ENCODE measurements at regions not wholly inside any gene's neighbourhood (a gene's known extent, or its start where the extent isn't known, plus 50 kb on each side); places are given as distances from the start of the nearest gene placed in this dataset.
A peak's percentile ranks its signal among the peaks of the same experiment; 100 is the strongest.
"Not testable (repeated sequence)": the region's sequence is repeated elsewhere in the genome, so short reads cannot be mapped to it uniquely, and the experiment has no call there.

DNA sequence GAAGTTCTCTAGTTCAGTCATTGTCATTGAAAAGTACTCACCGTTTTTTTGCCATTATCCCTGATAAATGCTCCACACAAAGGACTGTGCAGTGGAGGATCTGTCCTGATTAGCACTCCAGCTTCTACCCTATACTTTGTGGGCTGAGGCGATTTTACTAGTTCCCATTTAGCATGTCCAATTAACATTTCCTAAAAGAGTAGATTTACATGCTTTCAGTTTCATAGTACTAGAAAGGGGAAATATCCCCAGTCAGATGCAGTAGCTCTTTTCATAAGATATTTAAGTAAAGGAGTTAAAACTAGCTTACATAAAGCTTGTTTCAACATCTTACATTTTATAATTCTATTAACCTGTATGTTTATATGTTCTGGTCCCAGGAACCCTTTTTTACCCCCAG, 144.9 kb upstream of the APOOL start:
- DNase-seq (ENCODE audit: low spot score) = not testable (repeated sequence)

DNA sequence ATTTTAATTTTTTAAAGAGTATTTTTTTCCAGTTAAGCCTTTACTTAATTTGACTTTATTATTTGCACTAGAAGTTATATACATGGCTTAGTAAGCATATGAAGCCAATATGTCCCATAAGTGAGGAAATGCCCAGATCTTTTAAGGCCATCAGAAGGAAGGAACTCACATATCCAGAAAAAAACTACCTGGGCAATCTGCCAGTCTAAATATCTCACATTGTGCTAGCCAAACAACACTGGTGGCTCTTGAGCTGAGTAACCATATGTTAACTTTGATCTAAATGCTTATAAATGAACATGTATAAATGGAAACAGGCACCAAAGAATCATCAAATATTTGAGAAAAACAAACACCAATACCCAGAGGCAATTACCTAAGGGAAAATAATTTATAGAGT, 138.6 kb upstream of the APOOL start:
- peak; percentile 66 for DNase-seq (ENCODE audit: low spot score)

GRCh38 chrX:84870281-84870680, 133.4 kb upstream of the APOOL start:
- DNase-seq (ENCODE audit: low spot score) = not testable (repeated sequence)

DNA sequence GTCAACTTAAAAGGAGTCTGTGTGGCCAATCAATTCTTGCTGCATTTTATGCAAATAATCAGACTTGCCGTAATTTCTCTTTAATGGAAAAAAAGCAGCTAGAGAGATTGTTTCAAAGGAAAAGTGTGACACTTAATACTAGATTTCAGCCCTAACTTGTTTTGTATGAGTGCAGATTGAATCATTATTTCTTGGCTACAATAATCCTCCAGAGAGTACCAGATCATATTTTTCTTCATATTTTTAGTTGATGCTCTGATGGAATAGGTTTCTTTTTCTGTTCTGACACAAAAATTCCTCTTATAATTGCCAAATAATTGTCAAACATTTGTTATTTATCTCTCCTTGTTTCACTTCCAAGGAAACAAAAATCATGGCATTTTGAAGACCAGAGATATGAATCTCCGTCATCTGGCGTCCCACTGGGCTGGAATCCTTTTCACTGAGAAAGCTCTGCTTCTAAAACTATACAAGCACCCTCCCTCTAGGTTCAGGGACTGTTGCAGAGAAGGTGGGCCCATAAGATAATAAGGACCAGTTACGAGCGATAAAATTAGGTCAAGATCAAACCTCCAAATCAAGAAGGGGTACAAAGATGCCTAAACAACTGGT, 131.4 kb upstream of the APOOL start:
- not testable (repeated sequence) for DNase-seq (ENCODE audit: low spot score)

GRCh38 chrX:84873176-84873575, 130.5 kb upstream of the APOOL start:
- DNase-seq (ENCODE audit: low spot score) = no peak

- no peak for DNase-seq (ENCODE audit: low spot score)
These were observed 126.8 kb upstream of the APOOL start for GRCh38 chrX:84876876-84877275.

GRCh38 chrX:84893897-84894296, 109.8 kb upstream of the APOOL start:
- no peak for DNase-seq (ENCODE audit: low spot score)

DNA sequence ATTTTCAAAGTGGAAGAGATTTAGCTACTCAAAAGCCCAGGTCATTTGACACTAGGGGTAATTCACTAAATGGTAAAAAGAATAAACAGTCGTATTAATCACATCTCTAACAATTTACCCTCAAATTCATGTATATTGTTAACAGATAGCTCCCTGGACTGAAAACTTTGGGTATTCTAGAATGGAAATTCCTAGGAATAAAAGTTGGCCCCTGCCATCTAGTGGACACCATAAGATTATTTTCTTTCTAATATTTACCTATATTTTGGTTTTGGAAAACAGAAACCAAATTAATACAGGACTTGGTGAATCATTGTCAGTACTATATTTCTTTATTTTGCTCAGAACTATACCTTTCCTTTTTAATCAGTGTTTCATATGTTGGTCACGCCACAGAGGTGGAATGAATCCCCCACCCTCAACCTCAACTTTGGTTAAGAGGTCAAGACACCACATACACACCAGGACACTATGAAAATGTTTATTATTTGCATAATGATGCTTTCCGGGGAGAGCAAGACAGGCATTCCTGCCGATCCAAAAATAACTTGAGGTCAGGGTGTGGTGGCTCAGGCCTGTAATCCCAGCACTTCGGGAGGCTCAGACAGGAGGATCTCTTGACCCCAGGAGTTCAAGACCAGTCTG, 96.2 kb upstream of the APOOL start:
- peak; percentile 69 for DNase-seq (ENCODE audit: low spot score)

DNA sequence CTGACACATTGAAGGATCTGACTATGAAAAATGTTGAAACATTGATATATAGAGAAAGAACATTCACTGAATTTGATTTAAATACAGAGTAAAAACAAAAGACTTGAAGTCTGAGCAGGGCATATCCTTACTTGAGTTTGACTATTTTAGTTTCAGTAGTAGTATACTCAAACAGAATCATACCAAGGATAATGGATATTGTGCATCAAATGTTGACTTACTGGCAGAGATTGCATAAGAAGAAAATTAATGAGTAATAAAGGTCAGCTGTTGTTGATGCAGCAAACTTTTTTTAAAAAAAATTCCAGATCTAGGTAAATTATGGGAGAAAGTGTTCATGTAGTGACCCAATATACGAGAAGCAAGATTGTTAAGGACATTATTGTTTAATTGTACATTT, 94.5 kb upstream of the APOOL start:
- DNase-seq (ENCODE audit: low spot score) = no peak

GRCh38 chrX:84924624-84925023, 79.1 kb upstream of the APOOL start:
- no peak for DNase-seq (ENCODE audit: low spot score)

DNA sequence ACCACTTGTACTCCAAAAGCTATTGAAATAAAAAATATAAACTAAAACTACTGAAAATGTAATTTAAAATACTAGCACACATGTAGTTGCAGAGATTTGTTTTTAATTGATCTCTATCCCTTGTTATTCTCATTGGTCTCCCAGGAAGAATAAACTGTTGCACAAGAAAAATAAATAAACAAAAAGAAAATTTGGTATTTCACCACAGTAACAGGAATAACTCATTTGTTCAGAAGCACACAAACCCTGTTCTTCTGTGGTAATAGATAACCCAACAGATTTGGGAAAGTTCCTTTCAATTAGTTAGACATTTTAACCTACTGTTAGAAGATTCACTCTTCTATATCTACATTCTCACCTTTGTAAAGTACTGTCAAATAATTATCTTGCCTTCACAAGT, 70.9 kb upstream of the APOOL start:
- DNase-seq (ENCODE audit: low spot score) = no peak

DNA sequence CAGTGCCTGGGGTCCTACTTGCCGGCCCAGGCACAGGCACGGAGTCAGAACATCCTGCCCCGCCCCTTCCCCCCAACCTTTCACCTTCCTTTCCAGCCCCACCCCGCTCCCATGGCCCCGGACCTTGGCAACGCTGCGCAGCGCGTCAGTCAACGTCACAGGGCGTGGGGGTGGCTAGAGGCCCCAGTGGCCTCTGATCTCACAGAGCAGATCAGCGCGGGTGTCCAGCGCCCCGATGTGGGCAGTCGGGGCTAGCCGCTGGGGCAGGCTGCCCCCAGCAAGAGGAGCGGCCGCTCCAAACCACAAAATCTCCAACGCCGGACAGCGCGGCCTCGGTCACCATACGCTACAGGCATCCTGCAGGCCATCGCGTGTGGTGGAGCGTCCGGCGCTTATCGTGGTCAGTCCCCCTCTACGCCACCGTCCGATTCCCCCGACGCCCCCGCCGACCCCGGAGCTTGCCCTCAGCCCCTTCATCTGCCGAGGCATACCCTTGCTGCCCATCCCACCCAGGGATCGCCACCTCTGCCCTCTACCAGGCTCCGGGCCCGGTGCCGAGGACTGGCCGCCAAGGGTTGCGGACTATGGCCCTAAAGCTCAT, 69.6 kb upstream of the APOOL start:
- DNase-seq (ENCODE audit: low spot score) = no peak
